Trophoblast cell (in vitro differentiated cells and primary cell): ENCODE measurements at regions not wholly inside any gene's neighbourhood (a gene's known extent, or its start where the extent isn't known, plus 50 kb on each side); places are given as distances from the start of the nearest gene placed in this dataset.

Experiments used
- DNase-seq, 2 donors: peaks; one replicate each; pipeline ENCODE4 v3.0.0-alpha.2; 2016
- H2AFZ ChIP-seq: 2 replicates; pipeline ENCODE4 v1.6.1; 2013; ENCODE audit warnings: low read length, moderate library complexity, mild to moderate bottlenecking; ENCODE audit not compliant: insufficient read depth, poor library complexity
- H2AK5ac ChIP-seq: 2 replicates; pipeline ENCODE4 v1.6.1; 2013; ENCODE audit warnings: mild to moderate bottlenecking, low read length
- H2BK120ac ChIP-seq: 2 replicates; pipeline ENCODE4 v1.6.1; 2013; ENCODE audit warnings: low read length, mild to moderate bottlenecking, moderate library complexity; ENCODE audit not compliant: insufficient read depth, poor library complexity
- H2BK12ac ChIP-seq: 2 replicates; pipeline ENCODE4 v1.6.1; 2013; ENCODE audit warnings: mild to moderate bottlenecking, low read length, moderate library complexity
- H2BK5ac ChIP-seq: 2 replicates; pipeline ENCODE4 v1.6.1; 2013; ENCODE audit warnings: low read length, low read depth, moderate library complexity, mild to moderate bottlenecking; ENCODE audit not compliant: poor library complexity
- H3K14ac ChIP-seq: 2 replicates; pipeline ENCODE4 v1.6.1; 2013; ENCODE audit warnings: mild to moderate bottlenecking, low read length
- H3K18ac ChIP-seq: 2 replicates; pipeline ENCODE4 v1.6.1; 2013; ENCODE audit warnings: mild to moderate bottlenecking, low read length
- H3K23ac ChIP-seq: 2 replicates; pipeline ENCODE4 v1.6.1; 2013; ENCODE audit warnings: low read length
- H3K27ac ChIP-seq: 2 replicates; pipeline ENCODE4 v1.5.1; 2013; ENCODE audit warnings: low read depth, mild to moderate bottlenecking, inconsistent platforms, low read length, moderate library complexity
- H3K27me3 ChIP-seq: 2 replicates; pipeline ENCODE4 v1.6.1; 2013; ENCODE audit warnings: inconsistent platforms, mild to moderate bottlenecking, low read length, moderate library complexity; ENCODE audit not compliant: insufficient read depth
- H3K36me3 ChIP-seq, 2 experiments: 1 replicate in 1 of 2; 2 replicates in 1 of 2; pipeline ENCODE4 v1.6.1; 2013; ENCODE audit warnings: low read length in 2 of 2, mild to moderate bottlenecking in 2 of 2, moderate library complexity in 1 of 2; ENCODE audit not compliant: insufficient read depth in 2 of 2, control insufficient read depth in 1 of 2
- H3K4ac ChIP-seq: 2 replicates; pipeline ENCODE4 v1.6.1; 2013; ENCODE audit warnings: low read depth, mild to moderate bottlenecking, low read length, moderate library complexity
- H3K4me1 ChIP-seq, 2 experiments: 1 replicate in 1 of 2; 2 replicates in 1 of 2; pipeline ENCODE4 v1.6.1; 2013; ENCODE audit warnings: low read length in 2 of 2, mild to moderate bottlenecking in 2 of 2, moderate library complexity in 1 of 2; ENCODE audit not compliant: insufficient read depth in 2 of 2, control insufficient read depth in 1 of 2
- H3K4me2 ChIP-seq: 2 replicates; pipeline ENCODE4 v1.6.1; 2013; ENCODE audit warnings: inconsistent platforms, mild to moderate bottlenecking, low read length, moderate library complexity
- H3K4me3 ChIP-seq: 2 replicates; pipeline ENCODE4 v1.5.1; 2013; ENCODE audit warnings: mild to moderate bottlenecking, low read depth, low read length, inconsistent platforms
- H3K79me1 ChIP-seq: one replicate; pipeline ENCODE4 v1.6.1; 2013; ENCODE audit warnings: low read length
- H3K79me2 ChIP-seq: 2 replicates; pipeline ENCODE4 v1.6.1; 2013; ENCODE audit warnings: low read length, mild to moderate bottlenecking; ENCODE audit not compliant: control insufficient read depth, insufficient read depth, poor library complexity
- H3K9ac ChIP-seq: 2 replicates; pipeline ENCODE4 v1.6.1; 2013; ENCODE audit warnings: mild to moderate bottlenecking, low read length
- H3K9me3 ChIP-seq: 2 replicates; pipeline ENCODE4 v1.6.1; 2013; ENCODE audit warnings: low read depth, mild to moderate bottlenecking, control low read depth, inconsistent platforms, low read length; ENCODE audit not compliant: insufficient read depth
- H4K12ac ChIP-seq: 2 replicates; pipeline ENCODE4 v1.6.1; 2013; ENCODE audit warnings: low read depth, mild to moderate bottlenecking, low read length, moderate library complexity
- H4K8ac ChIP-seq: 2 replicates; pipeline ENCODE4 v1.6.1; 2013; ENCODE audit warnings: low read depth, mild to moderate bottlenecking, low read length, moderate library complexity
- H4K91ac ChIP-seq: one replicate; pipeline ENCODE4 v1.6.1; 2013; ENCODE audit warnings: low read depth, mild to moderate bottlenecking, low read length, moderate library complexity
- WGBS: extraction: QIAGEN DNeasy Blood & Tissue Kit; methylation state at CpG from one replicate; pipeline ENCODE4 v1.1.7; 2013; ENCODE audit warnings: missing lambda C conversion rate; ENCODE audit not compliant: insufficient read length, insufficient coverage; ENCODE audit errors: extremely low coverage; 5-methylcytosine and 5-hydroxymethylcytosine counted together

DNA sequence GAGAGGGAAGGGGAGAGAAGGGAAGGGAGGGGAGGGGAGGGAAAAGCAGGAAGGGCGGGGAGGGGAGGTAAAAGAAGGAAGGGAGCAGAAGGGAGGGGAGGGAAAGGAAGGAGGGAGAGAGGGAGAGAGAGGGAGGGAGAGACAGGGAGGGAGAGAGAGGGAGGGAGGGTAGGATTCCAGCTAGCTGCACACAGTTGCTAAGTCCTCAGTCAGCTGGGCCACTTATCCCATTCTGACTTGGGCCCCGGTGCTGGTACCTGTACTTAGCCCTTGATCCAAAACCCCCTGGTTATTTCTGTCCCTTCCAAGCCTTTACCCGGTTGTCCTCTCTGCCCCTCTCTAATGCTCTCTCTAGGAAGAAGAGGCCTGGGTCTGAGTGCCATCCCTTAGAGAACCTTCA, 211.4 kb downstream of the TTC32 start:
- Histone ChIP-seq H4K8ac (no peak overlapping the region), H2BK5ac (no peak overlapping the region), H3K9me3 (no peaks in the 10 kb centered on the region), H2BK12ac (no peak overlapping the region), H3K18ac (no peak overlapping the region), H3K4ac (no peak overlapping the region), H2BK120ac (no peak overlapping the region), H2AFZ (no peak overlapping the region), H3K36me3 (no peaks in the 10 kb centered on the region), H4K12ac (no peak overlapping the region), H3K14ac (no peak overlapping the region), H3K4me3 (no peak overlapping the region), H3K23ac (no peak overlapping the region), H2AK5ac (no peak overlapping the region), H3K4me1 (no peaks in the 10 kb centered on the region), H3K79me2 (no peaks in the 10 kb centered on the region), H3K9ac (no peak overlapping the region), H3K27ac (no peak overlapping the region), H4K91ac (no peak overlapping the region), H3K27me3 (no peaks in the 10 kb centered on the region), H3K79me1 (no peaks in the 10 kb centered on the region), H3K4me2 (no peak overlapping the region)
- no peak for DNase-seq
- no CpG with 5 or more reads among the region's 3 CpGs for WGBS

DNA sequence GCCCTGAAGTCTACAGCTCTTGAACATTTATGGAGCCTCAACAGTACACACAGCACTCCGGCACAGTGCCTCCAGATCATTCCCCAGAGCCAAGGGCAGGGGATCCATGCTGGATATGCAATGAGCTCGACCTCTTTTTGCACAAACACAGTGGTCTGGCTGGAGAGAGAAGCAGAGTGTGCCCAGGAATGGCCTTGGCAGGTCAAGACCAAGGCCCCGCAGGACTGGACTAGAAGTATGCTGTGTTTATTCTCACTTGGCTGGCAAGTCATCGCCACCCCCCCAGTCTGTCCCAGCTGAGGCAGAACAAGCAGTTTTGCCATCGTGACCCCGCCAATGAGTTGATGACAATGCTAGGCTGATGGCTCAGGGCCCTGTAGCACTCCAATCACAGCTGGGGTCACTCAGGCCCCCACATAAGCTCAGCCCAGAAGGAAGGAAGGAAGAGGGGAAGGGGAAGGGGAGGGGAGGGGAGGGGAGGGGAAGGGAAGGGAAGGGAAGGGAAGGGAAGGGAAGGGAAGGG, 212.1 kb downstream of the TTC32 start:
- H3K14ac ChIP-seq = no peak overlapping the region
- H2BK12ac ChIP-seq = no peak overlapping the region
- H3K79me2 ChIP-seq = no peaks in the 10 kb centered on the region
- H3K18ac ChIP-seq = no peak overlapping the region
- no peak overlapping the region for H2AK5ac ChIP-seq
- H4K91ac ChIP-seq = no peak overlapping the region
- H2BK120ac ChIP-seq = no peak overlapping the region
- no peak overlapping the region for H2BK5ac ChIP-seq
- H3K9ac ChIP-seq = no peak overlapping the region
- H3K79me1 ChIP-seq = no peaks in the 10 kb centered on the region
- no peak overlapping the region for H3K23ac ChIP-seq
- no peaks in the 10 kb centered on the region for H3K27me3 ChIP-seq
- H3K4ac ChIP-seq = no peak overlapping the region
- no CpG with 5 or more reads among the region's 6 CpGs for WGBS
- H3K4me1 ChIP-seq = no peaks in the 10 kb centered on the region
- H3K9me3 ChIP-seq = no peaks in the 10 kb centered on the region
- H3K36me3 ChIP-seq = no peaks in the 10 kb centered on the region
- no peak overlapping the region for H4K12ac ChIP-seq
- no peak overlapping the region for H3K27ac ChIP-seq
- no peak overlapping the region for H4K8ac ChIP-seq
- no peak overlapping the region for H2AFZ ChIP-seq
- H3K4me3 ChIP-seq = no peak overlapping the region
- DNase-seq = no peak
- no peak overlapping the region for H3K4me2 ChIP-seq

DNA sequence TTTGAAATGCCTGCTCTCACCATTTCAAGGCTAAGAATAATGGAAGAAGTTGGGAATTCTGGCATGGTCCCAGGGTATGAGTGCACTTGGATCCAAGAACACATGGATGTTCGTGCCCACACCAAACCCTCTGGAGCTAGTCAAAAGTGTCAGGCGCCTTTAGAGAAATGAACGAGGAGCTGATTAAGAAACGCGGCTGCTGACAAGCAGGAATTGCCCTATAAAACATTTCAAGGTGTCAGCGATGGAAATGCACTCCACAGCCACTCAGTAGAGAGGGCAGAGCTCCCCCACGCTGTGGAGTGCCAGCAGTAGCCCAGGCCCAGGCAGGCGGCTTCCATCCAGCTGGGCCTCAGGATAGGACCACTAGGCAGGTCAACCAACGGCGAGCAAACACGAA, 213.7 kb downstream of the TTC32 start:
- Histone ChIP-seq H3K27ac (no peak overlapping the region), H2BK120ac (no peak overlapping the region), H3K36me3 (no peaks in the 10 kb centered on the region), H4K91ac (no peak overlapping the region), H3K79me1 (no peaks in the 10 kb centered on the region), H3K4me2 (no peak overlapping the region), H3K9ac (no peak overlapping the region), H4K8ac (no peak overlapping the region), H3K14ac (no peak overlapping the region), H3K4me1 (no peaks in the 10 kb centered on the region), H2AK5ac (no peak overlapping the region), H3K23ac (no peak overlapping the region), H2BK12ac (no peak overlapping the region), H3K4me3 (no peak overlapping the region), H4K12ac (no peak overlapping the region), H3K9me3 (no peaks in the 10 kb centered on the region), H3K18ac (no peak overlapping the region), H3K27me3 (no peaks in the 10 kb centered on the region), H2BK5ac (no peak overlapping the region), H2AFZ (no peak overlapping the region), H3K4ac (no peak overlapping the region), H3K79me2 (no peaks in the 10 kb centered on the region)
- WGBS = no CpG with 5 or more reads among the region's 11 CpGs
- no peak for DNase-seq

DNA sequence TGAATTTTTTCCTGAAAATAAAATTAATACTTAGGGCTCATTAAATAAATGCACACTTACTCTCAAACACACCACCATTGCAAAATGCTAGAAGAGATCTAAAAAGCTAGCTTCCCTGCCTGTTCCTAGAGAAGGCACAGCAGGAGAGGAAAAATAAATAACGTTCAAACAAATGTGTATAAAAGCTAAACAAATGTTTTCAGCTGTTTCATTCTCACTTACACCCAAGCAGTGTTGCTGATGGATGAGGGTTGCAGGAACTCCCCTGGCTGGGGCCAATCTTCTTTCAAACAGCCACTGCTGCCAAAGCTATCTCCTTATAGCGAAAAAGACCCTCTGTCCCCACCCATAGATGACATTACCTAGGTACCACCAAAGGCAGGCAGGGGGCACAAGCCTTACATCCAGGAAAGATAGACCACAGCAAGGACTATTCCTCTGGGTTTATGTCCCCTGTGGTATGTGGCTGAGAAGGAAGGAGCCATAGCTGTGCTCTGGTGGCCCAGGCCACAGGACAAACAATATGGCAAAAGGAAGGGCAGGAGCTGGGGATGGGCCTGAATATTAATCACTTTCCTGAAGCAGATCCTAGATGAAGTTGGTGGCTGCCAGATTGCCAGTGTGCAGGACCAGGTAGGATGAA, 214.6 kb downstream of the TTC32 start:
- Histone ChIP-seq H3K79me2 (no peaks in the 10 kb centered on the region), H3K27ac (no peak overlapping the region), H3K4me1 (no peaks in the 10 kb centered on the region), H2BK120ac (no peak overlapping the region), H3K4me2 (no peak overlapping the region), H2AK5ac (no peak overlapping the region), H3K18ac (no peak overlapping the region), H3K23ac (no peak overlapping the region), H3K9me3 (no peaks in the 10 kb centered on the region), H4K8ac (no peak overlapping the region), H2BK5ac (no peak overlapping the region), H3K27me3 (no peaks in the 10 kb centered on the region), H3K79me1 (no peaks in the 10 kb centered on the region), H4K91ac (no peak overlapping the region), H3K4ac (no peak overlapping the region), H2AFZ (no peak overlapping the region), H2BK12ac (no peak overlapping the region), H3K14ac (no peak overlapping the region), H3K4me3 (no peak overlapping the region), H4K12ac (no peak overlapping the region), H3K36me3 (no peaks in the 10 kb centered on the region), H3K9ac (no peak overlapping the region)
- WGBS = no CpG with 5 or more reads among the region's 2 CpGs
- DNase-seq = no peak
